Activated naive CD4-positive, alpha-beta T cell (primary cell): ENCODE measurements at regions not wholly inside any gene's neighbourhood (a gene's known extent, or its start where the extent isn't known, plus 50 kb on each side); places are given as distances from the start of the nearest gene placed in this dataset.
A peak's percentile ranks its signal among the peaks of the same experiment; 100 is the strongest.

ENCODE experiments used
- DNase-seq, 4 experiments: peaks; one replicate each; lab custom pipeline; 2025; lab: John Stamatoyannopoulos, UW

- peak in 3 of 4 experiments; percentile 22 to 62 (median 56) for DNase-seq
Measured at GRCh38 chr2:8583400-8584173, 98.3 kb upstream of the ID2 start.

DNA sequence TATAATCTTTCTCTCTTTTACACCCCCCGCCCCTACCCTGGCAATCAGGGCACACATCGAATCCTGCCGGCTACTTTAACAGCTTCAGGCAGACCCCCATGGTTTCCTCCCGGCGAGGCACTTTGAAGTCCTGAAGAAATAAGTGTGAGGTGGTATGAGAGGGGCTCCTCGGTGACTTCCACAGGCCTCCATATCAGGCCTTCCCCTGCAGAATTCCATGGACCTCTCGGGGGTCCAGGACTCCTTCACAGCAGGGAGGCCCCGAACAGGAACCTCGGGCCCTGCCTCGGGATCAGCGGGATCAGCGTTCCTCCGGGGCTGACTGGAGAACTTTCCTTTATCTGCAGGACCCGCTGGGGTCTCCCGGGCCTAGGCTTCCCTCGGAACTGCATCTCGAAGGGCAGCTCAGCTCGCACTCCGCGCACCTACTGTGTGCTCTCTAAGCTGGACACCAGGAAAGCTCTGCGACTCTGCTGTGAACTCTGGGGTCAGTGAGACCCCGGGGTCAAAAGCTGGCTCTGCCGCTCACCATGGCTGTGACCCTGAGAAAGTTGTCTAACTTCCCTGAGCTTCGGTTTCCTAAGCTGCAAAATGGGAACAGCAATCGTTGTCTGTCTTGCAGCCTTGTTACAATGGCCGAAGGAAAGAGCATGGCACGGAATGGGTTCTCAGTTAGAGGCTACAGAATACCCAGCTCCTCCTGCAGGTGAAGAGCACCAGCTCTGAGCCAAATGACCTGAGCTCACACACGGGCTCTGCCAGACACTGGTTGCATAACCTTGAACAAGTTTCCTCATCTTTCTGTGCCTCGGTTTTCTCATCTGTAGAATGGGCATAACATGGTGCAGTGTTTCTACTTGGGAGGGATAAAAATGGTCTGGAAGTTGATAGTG, 97.4 kb upstream of the ID2 start:
- no peak for DNase-seq

- no peak for DNase-seq
Measured at GRCh38 chr2:8586457-8587051, 95.3 kb upstream of the ID2 start.

- no peak for DNase-seq
Measured at GRCh38 chr2:8587251-8587791, 94.5 kb upstream of the ID2 start.

GRCh38 chr2:8587920-8588830, 93.7 kb upstream of the ID2 start:
- no peak for DNase-seq

DNA sequence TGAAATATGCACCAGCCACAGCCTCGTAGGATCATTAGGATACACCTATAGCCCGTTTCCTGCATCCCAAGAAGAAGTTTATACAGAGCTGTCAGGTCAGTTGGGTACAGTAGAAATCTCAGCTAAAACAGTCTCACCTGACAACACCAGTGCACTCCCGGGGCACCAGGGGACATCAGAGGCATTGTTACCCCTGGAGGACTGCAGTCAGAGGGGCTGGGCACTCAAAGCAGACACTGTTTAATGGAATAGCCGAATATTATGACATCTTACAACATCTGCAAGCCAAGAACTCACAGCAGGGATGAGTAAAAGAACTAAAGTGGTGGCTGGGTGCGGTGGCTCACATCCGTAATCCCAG, 93.0 kb upstream of the ID2 start:
- no peak for DNase-seq

- DNase-seq, result no peak
Measured at GRCh38 chr2:8589721-8590120, 92.1 kb upstream of the ID2 start.

- no peak for DNase-seq
Measured at GRCh38 chr2:8590938-8591337, 90.9 kb upstream of the ID2 start.

DNA sequence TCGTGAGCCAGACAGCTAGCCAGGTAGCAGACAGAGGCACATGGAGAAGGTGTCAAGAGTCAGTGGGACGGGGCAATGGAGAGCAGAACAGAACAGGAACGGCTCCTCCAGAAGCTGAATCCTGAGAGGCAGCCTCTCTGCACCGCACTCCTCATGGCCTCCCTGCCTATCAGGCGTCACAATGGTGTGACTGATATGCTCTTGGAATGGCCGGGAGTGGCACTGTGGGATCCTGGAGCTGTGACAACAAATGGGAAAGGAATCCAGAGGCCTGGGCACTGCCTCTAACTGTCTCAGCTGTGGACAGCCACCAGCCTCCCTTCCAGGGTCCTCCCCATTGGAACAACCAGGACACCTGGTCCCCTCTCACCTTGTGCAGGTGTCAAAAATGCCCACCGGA, 89.1 kb upstream of the ID2 start:
- no peak for DNase-seq

DNA sequence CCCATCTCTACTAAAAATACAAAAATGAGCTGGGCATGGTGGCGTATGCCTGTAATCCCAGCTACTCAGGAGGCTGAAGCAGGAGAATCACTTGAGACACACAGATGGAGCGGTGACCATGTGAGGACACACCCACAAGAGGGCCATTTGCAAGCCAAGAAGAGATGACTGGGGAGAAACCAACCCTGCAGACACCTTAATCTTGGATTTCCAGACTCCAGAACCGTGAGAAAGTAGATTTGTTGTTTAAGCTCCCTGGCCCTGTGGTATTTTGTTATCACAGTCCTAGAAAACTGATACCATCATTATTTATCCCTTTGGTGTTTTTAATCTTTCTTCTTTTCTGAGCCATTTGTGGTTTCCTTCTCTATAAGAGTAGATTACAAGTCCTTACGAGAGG, 88.6 kb upstream of the ID2 start:
- DNase-seq, result no peak

- no peak for DNase-seq
Measured at GRCh38 chr2:8594731-8595427, 87.0 kb upstream of the ID2 start.

- DNase-seq, result no peak
Measured at GRCh38 chr2:8595428-8595805, 86.4 kb upstream of the ID2 start.

DNA sequence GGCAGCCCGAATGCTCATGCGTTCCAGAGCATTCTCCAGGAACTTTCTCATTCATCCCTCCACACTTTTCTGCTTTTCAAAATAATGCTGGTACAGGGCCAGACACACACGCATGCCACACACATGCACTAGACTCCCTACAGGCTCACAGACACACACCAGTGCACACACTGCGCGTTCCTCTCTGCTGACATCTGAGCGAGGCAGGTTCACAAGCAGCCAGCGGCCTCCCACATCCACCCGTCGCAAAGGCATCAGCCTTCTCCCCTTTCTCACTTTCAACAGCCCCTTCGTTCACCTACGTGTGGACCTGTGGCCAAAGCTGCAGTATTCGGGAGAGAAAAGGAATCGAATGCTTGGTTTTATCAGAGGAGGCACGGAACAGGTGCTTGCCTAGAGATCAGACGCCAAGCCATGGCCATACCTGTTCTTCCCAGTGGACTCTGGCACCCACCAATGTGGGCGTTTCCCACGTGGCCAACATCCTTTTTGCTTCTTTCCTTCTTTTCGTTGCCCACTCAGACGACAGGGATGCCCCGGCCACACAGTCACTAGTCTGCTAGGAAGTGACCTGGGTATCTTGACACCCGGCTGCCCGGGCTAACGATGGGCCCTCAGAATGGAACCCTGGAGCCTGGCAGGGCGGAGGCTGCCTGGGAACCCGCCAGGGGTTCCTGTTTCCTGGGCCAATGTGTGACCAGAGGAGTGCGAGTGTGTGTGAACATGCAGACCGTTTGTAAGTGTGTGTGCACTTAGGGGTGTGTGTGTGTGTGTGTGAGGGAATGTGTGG, 85.8 kb upstream of the ID2 start:
- no peak for DNase-seq

GRCh38 chr2:8597094-8597493, 84.8 kb upstream of the ID2 start:
- DNase-seq, result no peak

DNA sequence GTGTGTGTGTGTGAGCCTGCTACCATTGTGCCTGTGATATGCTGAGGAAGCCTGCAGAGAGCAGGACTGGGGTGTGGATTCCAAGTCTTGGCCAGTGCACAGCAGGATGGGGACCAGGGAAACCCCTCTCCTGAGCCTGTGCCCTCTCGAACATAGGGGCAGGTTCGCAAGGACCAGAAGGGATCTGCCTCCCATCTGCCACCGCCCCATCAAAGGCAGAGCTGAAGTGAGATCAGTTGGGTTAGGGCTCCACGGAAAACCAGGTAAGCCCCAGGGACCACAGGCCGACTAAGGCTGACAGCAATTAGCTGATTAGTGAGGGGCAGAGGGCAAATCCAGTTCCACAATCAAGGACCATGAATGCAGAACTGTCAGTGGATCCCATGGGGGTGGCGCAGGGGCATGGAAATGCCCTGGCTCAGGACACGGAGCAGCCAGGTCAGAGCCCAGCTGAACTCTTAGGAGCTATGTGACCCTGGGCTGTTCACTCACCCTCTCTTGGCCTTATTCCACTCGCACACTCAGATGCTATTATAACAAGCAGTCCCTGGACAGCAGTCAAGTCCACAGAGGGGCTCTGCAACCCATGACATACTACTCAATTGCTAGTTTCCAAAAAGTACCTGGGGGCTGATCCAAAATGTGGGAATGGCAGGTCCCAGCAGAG, 84.2 kb upstream of the ID2 start:
- no peak for DNase-seq

GRCh38 chr2:8598295-8599165, 83.3 kb upstream of the ID2 start:
- DNase-seq, result no peak

GRCh38 chr2:8599421-8600242, 82.2 kb upstream of the ID2 start:
- no peak for DNase-seq

DNA sequence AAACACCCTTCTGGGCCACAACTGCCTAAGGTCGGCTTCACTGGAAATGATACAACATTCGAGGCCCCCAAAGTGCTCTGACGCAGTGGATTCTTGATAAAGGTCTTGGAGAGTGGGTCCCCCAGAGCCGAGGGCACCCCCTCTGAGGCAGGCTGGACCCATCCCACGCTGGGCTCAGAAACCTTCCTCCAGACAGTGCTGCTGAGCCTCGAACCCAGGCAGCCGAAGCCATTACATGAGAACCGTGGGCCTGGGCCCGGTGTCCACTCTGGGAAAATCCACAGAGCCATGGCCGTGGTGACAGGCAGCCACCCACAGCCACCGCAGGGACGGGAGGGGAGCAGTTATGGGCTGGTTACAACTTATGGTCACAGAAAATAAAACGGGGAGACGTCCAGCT, 81.4 kb upstream of the ID2 start:
- no peak for DNase-seq
